Parathyroid adenoma (tissue), 2 donors: ENCODE measurements at regions not wholly inside any gene's neighbourhood (a gene's known extent, or its start where the extent isn't known, plus 50 kb on each side); places are given as distances from the start of the nearest gene placed in this dataset.

ENCODE experiments used
- H2AFZ ChIP-seq: fragments of 300-600 bp; sonication (generic); one replicate; pipeline ENCODE4 v1.7.0; 2017; ENCODE audit warnings: antibody characterized with exemption, mild to moderate bottlenecking
- H3K27ac ChIP-seq: fragments of 300-600 bp; sonication (generic); one replicate; pipeline ENCODE4 v1.7.0; 2017
- H3K27me3 ChIP-seq: fragments of 300-600 bp; sonication (generic); one replicate; pipeline ENCODE4 v1.7.0; 2017; ENCODE audit warnings: low read length; ENCODE audit not compliant: control insufficient read depth, insufficient read depth
- H3K36me3 ChIP-seq: fragments of 300-600 bp; sonication (generic); one replicate; pipeline ENCODE4 v1.7.0; 2017; ENCODE audit warnings: low read length; ENCODE audit not compliant: control insufficient read depth, insufficient read depth
- H3K4me1 ChIP-seq: fragments of 300-600 bp; sonication (generic); one replicate; pipeline ENCODE4 v1.7.0; 2017; ENCODE audit warnings: control low read depth
- H3K4me2 ChIP-seq: fragments of 300-600 bp; sonication (generic); one replicate; pipeline ENCODE4 v1.7.0; 2017; ENCODE audit warnings: low read length
- H3K4me3 ChIP-seq: fragments of 300-600 bp; sonication (generic); one replicate; pipeline ENCODE4 v1.7.0; 2017; ENCODE audit warnings: low read depth, low read length
- H3K79me2 ChIP-seq: fragments of 300-600 bp; sonication (generic); one replicate; pipeline ENCODE4 v1.7.0; 2017; ENCODE audit warnings: control low read depth
- H3K9ac ChIP-seq: fragments of 300-600 bp; sonication (generic); one replicate; pipeline ENCODE4 v1.7.0; 2017; ENCODE audit warnings: mild to moderate bottlenecking
- H3K9me3 ChIP-seq: fragments of 300-600 bp; sonication (generic); one replicate; pipeline ENCODE4 v1.7.0; 2017; ENCODE audit warnings: low read length; ENCODE audit not compliant: control insufficient read depth
- TF ChIP-seq, protein P1 (sequence below): fragments of 300-600 bp; sonication (generic); IDR thresholded peaks from one replicate; pipeline ENCODE4 v1.7.0; 2017; ENCODE audit warnings: antibody characterized with exemption, mild to moderate bottlenecking
- donor health status: primary hyperparathyroidism.

DNA sequence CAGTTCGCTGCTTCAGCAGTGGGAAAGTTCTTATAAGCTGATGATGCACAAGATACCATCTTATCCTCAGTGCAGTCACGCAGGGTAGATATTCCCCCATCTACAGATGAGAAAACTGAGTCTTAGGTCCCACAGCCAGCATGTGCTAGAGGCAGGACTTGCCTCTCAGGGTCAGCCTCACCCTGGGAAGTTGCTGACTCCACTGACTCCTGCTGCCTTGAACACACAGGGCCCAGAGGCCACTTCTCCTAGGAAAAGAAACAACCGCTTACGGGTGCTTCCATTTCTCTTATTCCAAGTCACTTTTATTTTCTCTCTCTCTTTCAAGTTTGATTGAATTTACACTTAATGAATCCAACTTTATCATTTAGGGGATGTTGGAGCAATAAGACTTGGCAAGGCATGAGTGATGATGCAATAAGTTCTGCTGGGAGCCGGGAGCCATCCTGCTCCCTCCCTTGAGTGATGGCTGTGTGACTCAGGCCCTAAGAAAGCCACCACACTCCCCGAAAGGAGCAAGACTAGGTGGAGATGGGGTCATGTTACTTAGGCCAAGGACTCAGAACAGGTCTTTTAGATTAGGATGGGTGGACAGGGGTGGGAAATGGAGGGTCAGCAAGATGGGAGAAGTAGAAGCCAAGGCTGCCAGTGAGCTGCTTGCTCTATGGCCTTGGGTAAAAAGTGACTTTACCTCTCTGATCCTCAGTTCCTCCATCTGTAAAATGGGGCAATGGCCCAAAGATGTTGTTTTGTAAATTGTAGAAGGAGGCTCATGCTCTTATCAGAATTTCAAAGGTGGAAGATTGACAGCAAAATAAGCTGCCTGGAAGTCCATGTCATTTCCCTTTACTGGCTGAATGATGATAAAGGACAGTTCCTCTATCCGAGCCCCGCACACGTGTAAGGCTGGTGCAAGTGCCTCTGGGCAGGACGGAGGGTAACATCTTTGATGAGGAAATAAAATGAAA lies 67.4 kb upstream of the ZNF618 start:
- TF ChIP-seq, protein P1, sequence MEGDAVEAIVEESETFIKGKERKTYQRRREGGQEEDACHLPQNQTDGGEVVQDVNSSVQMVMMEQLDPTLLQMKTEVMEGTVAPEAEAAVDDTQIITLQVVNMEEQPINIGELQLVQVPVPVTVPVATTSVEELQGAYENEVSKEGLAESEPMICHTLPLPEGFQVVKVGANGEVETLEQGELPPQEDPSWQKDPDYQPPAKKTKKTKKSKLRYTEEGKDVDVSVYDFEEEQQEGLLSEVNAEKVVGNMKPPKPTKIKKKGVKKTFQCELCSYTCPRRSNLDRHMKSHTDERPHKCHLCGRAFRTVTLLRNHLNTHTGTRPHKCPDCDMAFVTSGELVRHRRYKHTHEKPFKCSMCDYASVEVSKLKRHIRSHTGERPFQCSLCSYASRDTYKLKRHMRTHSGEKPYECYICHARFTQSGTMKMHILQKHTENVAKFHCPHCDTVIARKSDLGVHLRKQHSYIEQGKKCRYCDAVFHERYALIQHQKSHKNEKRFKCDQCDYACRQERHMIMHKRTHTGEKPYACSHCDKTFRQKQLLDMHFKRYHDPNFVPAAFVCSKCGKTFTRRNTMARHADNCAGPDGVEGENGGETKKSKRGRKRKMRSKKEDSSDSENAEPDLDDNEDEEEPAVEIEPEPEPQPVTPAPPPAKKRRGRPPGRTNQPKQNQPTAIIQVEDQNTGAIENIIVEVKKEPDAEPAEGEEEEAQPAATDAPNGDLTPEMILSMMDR, result no peak
- no peak overlapping the region for H3K4me2 ChIP-seq
- H3K4me3 ChIP-seq, result no peak overlapping the region
- H3K4me1 ChIP-seq, result no peaks in the 10 kb centered on the region
- H3K27ac ChIP-seq, result no peak overlapping the region
- no peaks in the 10 kb centered on the region for H3K9me3 ChIP-seq
- no peak overlapping the region for H2AFZ ChIP-seq
- no peak overlapping the region for H3K9ac ChIP-seq
- no peaks in the 10 kb centered on the region for H3K27me3 ChIP-seq
- H3K36me3 ChIP-seq, result no peaks in the 10 kb centered on the region
- H3K79me2 ChIP-seq, result no peaks in the 10 kb centered on the region

DNA sequence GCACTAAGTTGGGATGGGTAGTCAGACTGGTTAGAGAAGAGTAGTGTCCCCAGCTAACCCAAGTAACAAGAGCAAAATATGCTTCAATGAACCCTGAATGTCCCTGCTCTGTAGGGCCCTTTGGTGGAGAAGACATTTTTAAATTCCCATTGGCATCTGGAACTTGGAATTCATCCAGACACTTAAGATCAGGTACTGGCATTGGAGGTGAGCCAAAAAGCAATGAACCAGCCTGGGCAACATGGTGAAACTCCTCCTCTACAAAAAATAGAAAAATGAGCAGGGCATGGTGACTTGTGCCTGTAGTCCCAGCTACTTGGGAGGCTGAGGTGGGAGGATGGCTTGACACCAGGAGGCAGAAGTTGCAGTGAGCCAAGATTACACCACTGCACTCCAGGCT lies 58.9 kb upstream of the ZNF618 start:
- no peak overlapping the region for H3K27ac ChIP-seq
- no peaks in the 10 kb centered on the region for H3K36me3 ChIP-seq
- H3K9me3 ChIP-seq, result no peaks in the 10 kb centered on the region
- H2AFZ ChIP-seq, result no peak overlapping the region
- no peak overlapping the region for H3K4me2 ChIP-seq
- H3K79me2 ChIP-seq, result no peaks in the 10 kb centered on the region
- TF ChIP-seq, protein P1, result no peak
- no peaks in the 10 kb centered on the region for H3K27me3 ChIP-seq
- no peak overlapping the region for H3K9ac ChIP-seq
- H3K4me3 ChIP-seq, result no peak overlapping the region
- no peaks in the 10 kb centered on the region for H3K4me1 ChIP-seq

GRCh38 chr9:113818391-113818790 lies 57.7 kb upstream of the ZNF618 start:
- Histone ChIP-seq H3K4me3 (no peak overlapping the region), H2AFZ (no peak overlapping the region), H3K4me2 (no peak overlapping the region), H3K9me3 (no peaks in the 10 kb centered on the region), H3K27ac (no peak overlapping the region), H3K9ac (no peak overlapping the region), H3K36me3 (no peaks in the 10 kb centered on the region), H3K27me3 (no peaks in the 10 kb centered on the region), H3K4me1 (no peaks in the 10 kb centered on the region), H3K79me2 (no peaks in the 10 kb centered on the region)
- TF ChIP-seq, protein P1, result no peak

GRCh38 chr9:113822315-113822714 lies 53.8 kb upstream of the ZNF618 start:
- no peaks in the 10 kb centered on the region for H3K27me3 ChIP-seq
- no peak overlapping the region for H3K4me2 ChIP-seq
- H3K4me1 ChIP-seq, result no peaks in the 10 kb centered on the region
- TF ChIP-seq, protein P1, result no peak
- H3K9me3 ChIP-seq, result no peaks in the 10 kb centered on the region
- H3K9ac ChIP-seq, result no peak overlapping the region
- no peak overlapping the region for H3K4me3 ChIP-seq
- no peaks in the 10 kb centered on the region for H3K79me2 ChIP-seq
- no peaks in the 10 kb centered on the region for H3K36me3 ChIP-seq
- no peak overlapping the region for H2AFZ ChIP-seq
- H3K27ac ChIP-seq, result no peak overlapping the region

- TF ChIP-seq, protein P1, result no peak
These were observed 52.7 kb upstream of the ZNF618 start for GRCh38 chr9:113823421-113823820.

More at GRCh38 chr9:113823421-113823820, 52.7 kb upstream of the ZNF618 start:
- Histone ChIP-seq H3K4me1 (no peaks in the 10 kb centered on the region), H3K36me3 (no peaks in the 10 kb centered on the region), H3K27ac (no peak overlapping the region), H3K9ac (no peak overlapping the region), H3K27me3 (no peaks in the 10 kb centered on the region), H3K79me2 (no peaks in the 10 kb centered on the region), H3K4me2 (no peak overlapping the region), H3K4me3 (no peak overlapping the region), H2AFZ (no peak overlapping the region), H3K9me3 (no peaks in the 10 kb centered on the region)
